SU-DHL-6 (cell line): ENCODE measurements at regions not wholly inside any gene's neighbourhood (a gene's known extent, or its start where the extent isn't known, plus 50 kb on each side); places are given as distances from the start of the nearest gene placed in this dataset.

Source experiments
- H2AFZ ChIP-seq: fragments of 200-600 bp; sonication (generic); 2 replicates; pipeline ENCODE4 v1.6.1; 2014; ENCODE audit warnings: low read depth, mild to moderate bottlenecking, moderate library complexity, mixed read lengths, antibody characterized with exemption, low read length; ENCODE audit not compliant: severe bottlenecking
- H3F3A ChIP-seq: fragments of 200-600 bp; shearing (Covaris generic); 2 replicates; pipeline ENCODE4 v1.6.0; 2016; ENCODE audit warnings: antibody characterized with exemption, mild to moderate bottlenecking; ENCODE audit not compliant: insufficient read depth
- H3K27ac ChIP-seq: fragments of 200-600 bp; sonication (generic); 2 replicates; pipeline ENCODE4 v1.5.1; 2016; ENCODE audit warnings: low read depth, mild to moderate bottlenecking, low read length, moderate library complexity, mixed read lengths
- H3K27me3 ChIP-seq: fragments of 200-600 bp; sonication (generic), shearing (Covaris generic); 2 replicates; pipeline ENCODE4 v1.6.0; 2014; ENCODE audit warnings: mild to moderate bottlenecking, low read length
- H3K36me3 ChIP-seq: fragments of 200-600 bp; sonication (generic); 2 replicates; pipeline ENCODE4 v1.6.1; 2014; ENCODE audit warnings: mild to moderate bottlenecking, low read length, mixed read lengths
- H3K4me2 ChIP-seq: fragments of 300-600, 200-600 bp; shearing (Covaris generic), sonication (generic); 2 replicates; pipeline ENCODE4 v1.6.0; 2014; ENCODE audit warnings: low read length, low read depth, mild to moderate bottlenecking; ENCODE audit not compliant: poor library complexity, severe bottlenecking
- H3K4me3 ChIP-seq: fragments of 200-600 bp; sonication (generic); 2 replicates; pipeline ENCODE4 v1.5.1; 2014; ENCODE audit warnings: antibody characterized with exemption, low read length, mild to moderate bottlenecking, mixed read lengths; ENCODE audit not compliant: insufficient read depth, poor library complexity, severe bottlenecking
- H3K79me2 ChIP-seq: fragments of 200-600 bp; sonication (generic); 2 replicates; pipeline ENCODE4 v1.6.1; 2014; ENCODE audit warnings: mild to moderate bottlenecking, low read length, moderate library complexity; ENCODE audit not compliant: insufficient read depth
- H3K9ac ChIP-seq: fragments of 200-600 bp; sonication (generic); 2 replicates; pipeline ENCODE4 v1.7.0; 2014; ENCODE audit warnings: mild to moderate bottlenecking, low read length
- H3K9me2 ChIP-seq: fragments of 200-600 bp; sonication (generic); replicated peaks from 2 replicates; pipeline ENCODE4 v1.6.1; 2014; ENCODE audit warnings: low read length; ENCODE audit not compliant: insufficient read depth
- H3K9me3 ChIP-seq: fragments of 200-600 bp; sonication (generic); 2 replicates; pipeline ENCODE4 v1.6.1; 2014; ENCODE audit warnings: low read length, mixed read lengths; ENCODE audit not compliant: insufficient read depth
- H4K20me1 ChIP-seq: fragments of 200-600 bp; sonication (generic); 2 replicates; pipeline ENCODE4 v1.6.1; 2014; ENCODE audit warnings: low read depth, mild to moderate bottlenecking, antibody characterized with exemption, low read length, moderate library complexity, mixed read lengths
- EZH2phosphoT487 ChIP-seq: fragments of 200-600 bp; sonication (generic), shearing (Covaris generic); conservative IDR thresholded peaks from 2 replicates; pipeline ENCODE4 v1.6.1; 2018; ENCODE audit warnings: mild to moderate bottlenecking, antibody characterized with exemption, low read length, moderate library complexity, mixed read lengths
- TF ChIP-seq, protein P1 (sequence below): fragments of 200-600 bp; sonication (generic); IDR thresholded peaks from one replicate; pipeline ENCODE4 v1.5.1; 2017; ENCODE audit warnings: antibody characterized with exemption, mild to moderate bottlenecking, low read length, moderate library complexity; ENCODE audit not compliant: insufficient read depth, poor library complexity, severe bottlenecking

DNA sequence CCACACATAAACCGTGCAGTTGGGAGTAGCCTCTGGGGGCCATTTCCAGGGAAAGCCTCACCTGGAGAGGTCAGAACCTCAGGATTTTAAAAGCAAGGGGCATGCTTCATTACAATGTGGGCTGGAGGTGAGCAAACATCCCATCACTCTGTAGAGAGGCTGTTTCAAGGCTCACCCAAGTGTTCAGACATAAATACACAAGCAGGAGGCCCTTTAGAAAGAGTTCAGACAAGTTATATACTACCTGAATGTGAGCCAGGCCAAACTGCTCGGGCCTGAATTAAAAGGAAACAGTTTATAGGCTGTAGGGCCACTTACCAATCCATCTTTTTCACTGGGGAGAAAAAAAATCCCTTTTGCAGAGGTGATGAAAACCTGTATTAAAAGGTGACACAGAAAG, 540.0 kb upstream of the ZEB2 start:
- H3K4me3 ChIP-seq, result no peak overlapping the region
- H3F3A ChIP-seq, result no peaks in the 10 kb centered on the region
- H3K27ac ChIP-seq, result no peak overlapping the region
- no peaks in the 10 kb centered on the region for H3K36me3 ChIP-seq
- H3K9me2 ChIP-seq, result no peaks in the 10 kb centered on the region
- H3K4me2 ChIP-seq, result no peak overlapping the region
- H4K20me1 ChIP-seq, result no peaks in the 10 kb centered on the region
- peak overlapping the region; percentile 19 for H2AFZ ChIP-seq
- no peak overlapping the region for H3K9ac ChIP-seq
- no peaks in the 10 kb centered on the region for H3K79me2 ChIP-seq
- TF ChIP-seq, protein P1, sequence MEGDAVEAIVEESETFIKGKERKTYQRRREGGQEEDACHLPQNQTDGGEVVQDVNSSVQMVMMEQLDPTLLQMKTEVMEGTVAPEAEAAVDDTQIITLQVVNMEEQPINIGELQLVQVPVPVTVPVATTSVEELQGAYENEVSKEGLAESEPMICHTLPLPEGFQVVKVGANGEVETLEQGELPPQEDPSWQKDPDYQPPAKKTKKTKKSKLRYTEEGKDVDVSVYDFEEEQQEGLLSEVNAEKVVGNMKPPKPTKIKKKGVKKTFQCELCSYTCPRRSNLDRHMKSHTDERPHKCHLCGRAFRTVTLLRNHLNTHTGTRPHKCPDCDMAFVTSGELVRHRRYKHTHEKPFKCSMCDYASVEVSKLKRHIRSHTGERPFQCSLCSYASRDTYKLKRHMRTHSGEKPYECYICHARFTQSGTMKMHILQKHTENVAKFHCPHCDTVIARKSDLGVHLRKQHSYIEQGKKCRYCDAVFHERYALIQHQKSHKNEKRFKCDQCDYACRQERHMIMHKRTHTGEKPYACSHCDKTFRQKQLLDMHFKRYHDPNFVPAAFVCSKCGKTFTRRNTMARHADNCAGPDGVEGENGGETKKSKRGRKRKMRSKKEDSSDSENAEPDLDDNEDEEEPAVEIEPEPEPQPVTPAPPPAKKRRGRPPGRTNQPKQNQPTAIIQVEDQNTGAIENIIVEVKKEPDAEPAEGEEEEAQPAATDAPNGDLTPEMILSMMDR, result no peak
- TF ChIP-seq EZH2phosphoT487, result no peak
- H3K27me3 ChIP-seq, result no peaks in the 10 kb centered on the region
- H3K9me3 ChIP-seq, result no peaks in the 10 kb centered on the region

DNA sequence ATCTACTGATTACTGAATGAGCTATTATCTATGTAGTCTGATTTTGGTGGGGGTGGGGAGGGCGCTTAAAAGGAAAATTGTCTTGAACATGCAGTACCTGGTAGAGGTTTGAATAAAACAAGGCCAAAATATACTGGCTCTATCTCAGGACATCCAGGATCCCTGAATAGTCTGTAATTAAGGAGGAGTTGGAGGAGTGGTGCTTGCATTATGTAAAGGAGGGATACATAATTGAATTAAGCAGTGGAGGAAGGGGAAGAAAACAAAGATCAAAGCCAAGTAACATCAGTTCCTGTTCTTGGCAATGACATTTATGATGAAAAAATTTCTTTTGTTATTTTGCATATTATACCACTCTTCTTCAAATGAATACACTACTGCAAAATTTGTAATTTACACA, 539.4 kb upstream of the ZEB2 start:
- H3K27ac ChIP-seq, result no peak overlapping the region
- H3K9me2 ChIP-seq, result no peaks in the 10 kb centered on the region
- H4K20me1 ChIP-seq, result no peaks in the 10 kb centered on the region
- H3F3A ChIP-seq, result no peaks in the 10 kb centered on the region
- H3K4me2 ChIP-seq, result no peak overlapping the region
- H3K9me3 ChIP-seq, result no peaks in the 10 kb centered on the region
- no peaks in the 10 kb centered on the region for H3K36me3 ChIP-seq
- peak overlapping the region; percentile 19 for H2AFZ ChIP-seq
- no peak overlapping the region for H3K9ac ChIP-seq
- H3K27me3 ChIP-seq, result no peaks in the 10 kb centered on the region
- TF ChIP-seq, protein P1, result no peak
- no peak for TF ChIP-seq EZH2phosphoT487
- H3K79me2 ChIP-seq, result no peaks in the 10 kb centered on the region
- no peak overlapping the region for H3K4me3 ChIP-seq

DNA sequence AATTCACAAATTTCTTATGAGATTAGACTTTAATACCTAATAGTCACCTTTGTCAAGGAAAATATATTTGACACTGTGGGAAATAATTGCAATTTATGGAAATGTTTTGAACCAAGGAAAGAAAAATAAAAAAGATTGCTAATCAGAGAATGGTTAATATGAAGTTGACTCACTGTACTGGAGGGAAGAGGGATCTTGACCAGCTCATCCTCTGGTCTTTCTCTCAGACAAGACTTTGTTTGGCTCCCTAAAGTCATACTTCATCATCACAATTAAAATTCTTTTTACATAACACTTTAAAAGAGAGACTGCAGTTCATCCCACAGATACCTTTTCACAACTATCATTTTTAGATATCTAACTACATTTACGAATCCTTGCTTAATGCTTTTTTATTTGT, 538.5 kb upstream of the ZEB2 start:
- H3K9me2 ChIP-seq, result no peaks in the 10 kb centered on the region
- H3K9ac ChIP-seq, result no peak overlapping the region
- no peak for TF ChIP-seq EZH2phosphoT487
- TF ChIP-seq, protein P1, result no peak
- no peaks in the 10 kb centered on the region for H4K20me1 ChIP-seq
- no peaks in the 10 kb centered on the region for H3K79me2 ChIP-seq
- no peaks in the 10 kb centered on the region for H3F3A ChIP-seq
- no peak overlapping the region for H3K4me3 ChIP-seq
- no peak overlapping the region for H2AFZ ChIP-seq
- H3K9me3 ChIP-seq, result no peaks in the 10 kb centered on the region
- H3K27ac ChIP-seq, result no peak overlapping the region
- no peaks in the 10 kb centered on the region for H3K27me3 ChIP-seq
- H3K4me2 ChIP-seq, result no peak overlapping the region
- no peaks in the 10 kb centered on the region for H3K36me3 ChIP-seq

DNA sequence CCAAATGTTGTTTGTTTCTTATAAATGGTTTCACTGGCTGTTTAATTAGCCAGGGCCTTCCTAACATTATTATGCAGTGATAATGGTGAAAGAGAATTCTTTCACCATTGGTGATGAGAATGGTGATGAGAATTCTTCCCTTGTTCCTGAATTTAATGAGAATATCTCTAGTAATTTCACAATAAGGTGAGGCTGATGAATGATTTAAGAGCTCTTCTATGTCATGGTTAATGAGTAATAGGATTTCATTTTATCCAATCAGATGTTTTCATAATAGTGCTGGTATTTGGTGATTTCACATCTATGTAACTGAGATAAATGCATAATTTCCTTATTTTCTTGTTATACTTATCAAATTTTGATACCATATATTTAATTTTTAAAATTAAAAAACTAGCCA, 535.7 kb upstream of the ZEB2 start:
- Histone ChIP-seq H3K79me2 (no peaks in the 10 kb centered on the region), H2AFZ (no peak overlapping the region)

More for the DNA sequence above, 535.7 kb upstream of the ZEB2 start:
- Histone ChIP-seq H3K9me2 (no peaks in the 10 kb centered on the region), H4K20me1 (no peaks in the 10 kb centered on the region), H3K9me3 (no peaks in the 10 kb centered on the region), H3K27ac (no peak overlapping the region), H3K4me3 (no peak overlapping the region), H3K9ac (no peak overlapping the region), H3K36me3 (no peaks in the 10 kb centered on the region), H3K27me3 (no peaks in the 10 kb centered on the region), H3F3A (no peaks in the 10 kb centered on the region), H3K4me2 (no peak overlapping the region)
- TF ChIP-seq, protein P1, result no peak
- no peak for TF ChIP-seq EZH2phosphoT487
